Neural progenitor cell (in vitro differentiated cells): ENCODE measurements at regions not wholly inside any gene's neighbourhood (a gene's known extent, or its start where the extent isn't known, plus 50 kb on each side); places are given as distances from the start of the nearest gene placed in this dataset.

ENCODE experiments used
- EZH2phosphoT487 ChIP-seq: fragments of 200-600 bp; sonication (generic); IDR thresholded peaks from 2 replicates; pipeline ENCODE4 v1.6.1; 2017; ENCODE audit warnings: antibody characterized with exemption
- TF ChIP-seq, protein P1 (sequence below): fragments of 200-600 bp; sonication (generic); IDR thresholded peaks from 2 replicates; pipeline ENCODE4 v1.5.1; 2017; ENCODE audit warnings: antibody characterized with exemption, mild to moderate bottlenecking

DNA sequence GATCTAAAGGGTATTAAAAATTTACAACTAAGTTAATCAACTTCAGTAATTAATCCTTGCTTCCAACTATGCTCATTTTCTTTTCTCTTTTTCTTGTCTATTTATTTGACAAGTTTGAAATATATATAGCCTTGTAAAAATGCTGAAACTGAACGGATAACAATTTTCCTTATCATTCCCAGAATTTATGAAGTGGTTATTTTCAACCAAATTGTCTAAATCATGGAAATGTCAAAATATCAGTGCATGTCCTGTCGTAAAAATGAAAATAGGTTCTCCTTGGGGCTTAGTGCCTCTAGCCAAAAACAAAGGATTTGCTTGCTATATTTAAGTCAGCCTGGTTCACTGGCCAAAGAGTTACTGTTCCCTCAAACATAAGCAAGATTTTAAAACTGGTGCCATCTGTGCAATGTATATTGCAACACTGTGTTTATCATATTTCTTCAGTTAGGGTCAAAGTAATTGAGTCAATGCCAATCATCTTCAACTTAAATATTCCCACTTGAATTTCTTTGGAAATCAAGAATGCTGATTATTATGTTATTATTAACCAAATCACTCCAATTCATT is 798.3 kb downstream of the MAT2B start:
- TF ChIP-seq, protein P1, sequence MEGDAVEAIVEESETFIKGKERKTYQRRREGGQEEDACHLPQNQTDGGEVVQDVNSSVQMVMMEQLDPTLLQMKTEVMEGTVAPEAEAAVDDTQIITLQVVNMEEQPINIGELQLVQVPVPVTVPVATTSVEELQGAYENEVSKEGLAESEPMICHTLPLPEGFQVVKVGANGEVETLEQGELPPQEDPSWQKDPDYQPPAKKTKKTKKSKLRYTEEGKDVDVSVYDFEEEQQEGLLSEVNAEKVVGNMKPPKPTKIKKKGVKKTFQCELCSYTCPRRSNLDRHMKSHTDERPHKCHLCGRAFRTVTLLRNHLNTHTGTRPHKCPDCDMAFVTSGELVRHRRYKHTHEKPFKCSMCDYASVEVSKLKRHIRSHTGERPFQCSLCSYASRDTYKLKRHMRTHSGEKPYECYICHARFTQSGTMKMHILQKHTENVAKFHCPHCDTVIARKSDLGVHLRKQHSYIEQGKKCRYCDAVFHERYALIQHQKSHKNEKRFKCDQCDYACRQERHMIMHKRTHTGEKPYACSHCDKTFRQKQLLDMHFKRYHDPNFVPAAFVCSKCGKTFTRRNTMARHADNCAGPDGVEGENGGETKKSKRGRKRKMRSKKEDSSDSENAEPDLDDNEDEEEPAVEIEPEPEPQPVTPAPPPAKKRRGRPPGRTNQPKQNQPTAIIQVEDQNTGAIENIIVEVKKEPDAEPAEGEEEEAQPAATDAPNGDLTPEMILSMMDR = no peak
- no peak for TF ChIP-seq EZH2phosphoT487
